Anterior cingulate cortex (tissue), 58 donors: ENCODE measurements at regions not wholly inside any gene's neighbourhood (a gene's known extent, or its start where the extent isn't known, plus 50 kb on each side); places are given as distances from the start of the nearest gene placed in this dataset.
"Not testable (repeated sequence)": the region's sequence is repeated elsewhere in the genome, so short reads cannot be mapped to it uniquely, and the experiment has no call there.

Experiments used
- DNase-seq, 58 donors: peaks; one replicate each; lab custom pipeline; 2025; lab: John Stamatoyannopoulos, UW

DNA sequence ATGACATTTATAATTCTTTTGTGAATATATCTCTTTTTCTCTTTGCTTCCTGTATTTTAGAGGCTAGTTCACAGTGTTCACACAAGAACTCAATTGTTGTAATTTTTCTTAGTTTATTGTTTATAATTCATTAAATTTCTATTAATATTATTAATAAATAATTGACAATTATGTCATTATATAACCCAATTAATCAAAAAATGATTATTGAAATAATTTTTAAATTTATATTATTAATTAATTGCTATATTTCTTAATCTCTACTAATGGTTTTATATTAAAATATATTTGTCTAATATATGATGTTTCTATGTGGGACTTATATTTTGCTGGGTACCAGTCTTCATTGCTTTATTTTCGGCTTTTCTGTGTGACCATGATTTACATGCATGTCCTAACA is 618.4 kb downstream of the CDH9 start:
- DNase-seq = no peak

DNA sequence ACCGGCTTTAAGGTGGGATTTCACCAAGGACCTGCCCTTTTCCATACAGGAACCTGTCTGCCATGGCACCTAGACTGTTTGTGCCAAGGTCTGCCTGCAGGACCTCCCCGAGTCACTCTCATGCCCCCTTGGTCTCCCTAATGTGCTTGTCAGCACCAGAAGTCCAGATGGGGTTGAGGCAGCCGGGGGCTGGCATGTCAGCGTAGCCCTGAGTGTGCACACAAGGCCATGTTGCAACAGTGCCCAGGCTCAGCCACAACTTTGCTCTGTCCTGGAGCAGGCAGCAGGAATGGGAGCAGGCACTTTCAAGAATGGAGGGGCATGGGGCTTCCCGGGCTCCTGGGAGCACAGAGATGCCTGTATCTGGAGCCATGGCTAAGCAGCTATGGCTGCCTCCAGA is 621.5 kb downstream of the CDH9 start:
- no peak for DNase-seq

DNA sequence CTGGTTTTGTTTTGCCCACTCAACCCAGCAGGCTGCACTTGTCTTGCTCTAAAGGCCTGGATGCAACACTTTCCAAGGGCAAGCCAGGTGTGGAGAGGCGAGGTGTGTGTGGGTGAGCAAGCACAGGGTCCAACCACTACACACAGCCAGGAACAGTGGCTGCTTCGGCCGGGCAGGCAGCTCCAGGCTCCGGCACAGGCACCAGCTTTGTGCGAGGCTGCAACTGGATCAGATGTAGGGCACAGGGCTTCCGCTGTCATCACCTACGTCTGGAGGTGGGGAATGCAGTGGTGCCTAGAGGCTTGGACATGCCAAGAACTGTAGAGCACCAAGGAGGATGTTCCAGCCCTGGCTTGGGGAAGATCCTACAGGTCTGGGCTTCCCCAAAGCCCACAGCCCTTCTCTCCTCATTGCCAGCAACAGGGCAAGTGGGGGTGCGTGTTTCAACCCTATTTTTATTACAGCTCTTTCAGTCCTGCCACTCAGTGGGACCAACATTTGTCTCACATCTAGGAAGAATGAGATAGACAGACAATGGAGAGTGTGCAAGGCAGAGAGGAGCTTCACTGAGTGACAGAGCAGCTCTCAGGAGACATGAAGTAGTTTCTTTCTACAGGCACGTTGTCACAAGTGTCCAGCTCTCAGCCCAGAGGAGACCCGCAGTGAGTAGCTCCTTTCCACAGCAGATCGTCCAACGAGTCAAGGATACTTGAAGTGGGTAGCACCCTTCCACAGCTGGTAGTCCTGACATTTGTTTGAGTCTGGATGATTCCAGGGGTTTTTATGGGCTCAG is 622.2 kb downstream of the CDH9 start:
- no peak for DNase-seq

DNA sequence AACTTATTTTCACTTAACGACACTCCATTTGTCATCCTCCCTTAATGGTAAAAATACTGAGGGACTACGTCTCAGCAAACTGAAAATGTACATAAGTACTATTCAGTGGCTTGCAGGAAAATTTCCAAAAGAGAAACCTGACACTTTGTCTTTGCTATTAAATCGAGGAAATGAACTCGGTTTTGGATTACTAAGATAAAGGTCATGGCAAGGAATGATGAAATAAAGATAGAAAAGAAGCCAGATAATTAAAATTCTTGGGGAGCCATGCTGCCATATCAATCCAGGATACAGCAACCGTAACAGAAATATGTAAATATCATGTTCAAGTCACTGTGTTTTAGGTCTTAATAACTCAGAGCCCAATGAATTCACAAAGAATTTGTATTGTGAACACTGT is 647.8 kb downstream of the CDH9 start:
- DNase-seq = no peak

DNA sequence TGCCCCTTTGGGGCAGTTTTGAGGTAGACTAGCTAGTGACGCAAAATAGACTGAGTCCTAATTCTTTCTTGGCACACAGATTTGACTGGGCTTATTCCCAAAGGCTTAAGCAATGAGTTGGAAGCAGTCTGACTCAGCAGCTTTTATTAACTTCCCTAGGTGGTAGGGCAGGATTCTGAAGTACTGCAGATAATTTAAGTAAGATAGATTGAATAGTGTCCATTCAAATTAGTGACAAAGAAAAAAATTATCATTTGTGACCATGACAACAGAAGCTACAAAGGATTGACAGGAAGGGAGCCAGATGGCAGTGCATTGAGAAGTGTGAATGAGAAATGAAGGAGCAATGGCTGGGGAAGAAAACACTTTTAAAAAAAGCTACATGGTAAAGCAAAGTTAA is 649.4 kb downstream of the CDH9 start:
- DNase-seq = peak in 8 of 58 donors; percentile 13 to 67 (median 36)

DNA sequence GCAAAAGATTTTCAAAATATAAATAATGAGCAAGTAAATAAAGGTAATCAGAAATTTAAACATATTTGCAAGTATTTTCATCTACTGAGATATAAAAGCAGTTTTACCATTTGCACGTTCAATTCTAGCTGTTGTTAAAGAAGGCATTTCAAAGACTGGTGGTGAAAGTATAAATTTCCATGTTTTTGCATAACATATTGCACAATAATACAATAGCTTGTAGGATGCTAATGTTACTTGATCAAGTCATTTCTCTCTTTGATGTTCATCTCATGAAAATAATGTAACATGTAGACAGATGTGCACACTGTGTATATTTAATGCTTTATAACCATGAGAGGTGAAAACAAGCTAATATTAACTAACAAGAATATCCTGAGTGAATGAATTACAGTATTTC is 651.9 kb downstream of the CDH9 start:
- no peak for DNase-seq

- not testable (repeated sequence) for DNase-seq
Observed at GRCh38 chr5:26364624-26365023, 673.8 kb downstream of the CDH9 start.

DNA sequence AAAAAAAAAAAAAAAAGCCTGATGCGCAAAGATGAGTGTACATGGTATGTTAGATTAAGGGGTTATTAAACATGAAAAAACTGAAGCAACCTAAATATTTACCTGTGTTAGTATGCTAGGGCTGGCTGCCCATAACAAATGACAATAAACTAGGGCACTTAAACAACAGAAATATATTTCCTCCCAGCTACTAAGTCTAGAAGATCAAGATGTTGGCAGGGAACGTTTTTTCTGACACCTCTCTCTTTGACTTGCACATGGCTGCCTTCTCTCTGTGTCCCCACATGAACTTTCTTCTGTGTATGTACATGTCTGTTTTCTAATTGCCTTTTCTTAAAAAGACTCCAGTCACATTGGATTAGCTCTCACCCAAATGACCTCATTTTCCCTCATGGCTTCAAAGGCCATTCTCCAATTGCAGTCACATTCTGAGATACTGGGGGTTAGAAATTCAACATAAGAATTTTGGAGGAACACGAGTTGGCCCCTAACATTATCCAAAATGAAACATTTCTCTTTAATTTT is 694.5 kb downstream of the CDH9 start:
- no peak for DNase-seq

- DNase-seq = no peak
Observed at GRCh38 chr5:26339576-26339975, 698.8 kb downstream of the CDH9 start.

DNA sequence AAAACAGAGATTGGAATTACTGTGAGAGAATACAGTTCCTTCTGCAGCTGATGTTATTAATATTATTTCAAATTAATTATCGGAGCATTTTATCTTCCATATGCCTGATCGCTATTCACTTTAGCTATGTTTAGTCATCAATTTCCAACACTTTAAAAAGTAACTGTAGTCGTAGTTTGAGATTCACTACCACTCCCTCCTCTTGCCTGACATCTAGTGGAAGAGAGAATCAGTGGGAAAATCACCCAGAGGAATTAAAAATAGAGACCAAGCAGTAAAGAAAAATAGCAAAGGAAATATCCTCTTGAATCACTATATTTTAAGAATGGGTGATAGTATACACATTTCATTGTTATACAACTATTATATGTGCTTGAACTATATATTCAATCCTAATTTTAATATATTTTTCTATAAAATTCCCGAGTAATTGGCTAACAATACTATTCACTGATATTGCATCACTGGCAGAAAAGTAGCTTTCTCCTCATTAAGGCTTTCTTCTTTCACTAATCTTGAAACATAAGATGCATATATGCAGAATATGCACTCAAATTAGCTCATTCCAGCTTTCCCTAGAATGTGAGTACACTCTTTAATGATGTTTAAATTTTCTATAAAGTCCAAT is 708.7 kb downstream of the CDH9 start:
- peak in 1 of 58 donors; percentile 41 for DNase-seq

- DNase-seq = no peak
Observed at GRCh38 chr5:26326153-26326759, 712.1 kb downstream of the CDH9 start.

GRCh38 chr5:26325432-26325831 is 713.0 kb downstream of the CDH9 start:
- DNase-seq = not testable (repeated sequence)

DNA sequence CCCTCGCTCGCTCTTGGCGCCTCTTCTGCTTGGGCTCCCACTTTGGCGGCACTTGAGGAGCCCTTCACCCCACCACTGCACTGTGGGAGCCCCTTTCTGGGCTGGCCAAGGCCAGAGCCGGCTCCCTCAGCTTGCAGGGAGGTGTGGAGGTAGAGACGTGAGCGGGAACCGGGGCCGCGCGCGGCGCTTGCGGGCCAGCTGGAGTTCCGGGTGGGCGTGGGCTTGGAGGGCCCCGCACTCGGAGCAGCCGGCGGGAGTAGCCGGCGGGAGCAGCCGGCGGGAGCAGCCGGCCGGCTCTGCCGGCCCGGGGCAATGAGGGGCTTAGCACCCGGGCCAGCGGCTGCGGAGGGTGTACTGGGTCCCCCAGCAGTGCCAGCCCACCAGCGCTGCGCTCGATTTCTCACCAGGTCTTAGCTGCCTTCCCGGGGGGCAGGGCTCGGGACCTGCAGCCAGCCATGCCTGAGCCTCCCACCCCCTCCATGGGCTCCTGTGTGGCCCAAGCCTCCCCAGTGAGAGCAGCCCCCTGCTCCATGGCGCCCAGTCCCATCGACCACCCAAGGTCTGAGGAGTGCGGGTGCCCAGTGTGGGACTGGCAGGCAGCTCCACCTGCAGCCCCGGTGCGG is 714.0 kb downstream of the CDH9 start:
- not testable (repeated sequence) for DNase-seq

GRCh38 chr5:26323794-26324193 is 714.6 kb downstream of the CDH9 start:
- DNase-seq = no peak

GRCh38 chr5:26321278-26321677 is 717.1 kb downstream of the CDH9 start:
- no peak for DNase-seq

- DNase-seq = no peak
Observed at GRCh38 chr5:26310415-26310814, 728.0 kb downstream of the CDH9 start.

DNA sequence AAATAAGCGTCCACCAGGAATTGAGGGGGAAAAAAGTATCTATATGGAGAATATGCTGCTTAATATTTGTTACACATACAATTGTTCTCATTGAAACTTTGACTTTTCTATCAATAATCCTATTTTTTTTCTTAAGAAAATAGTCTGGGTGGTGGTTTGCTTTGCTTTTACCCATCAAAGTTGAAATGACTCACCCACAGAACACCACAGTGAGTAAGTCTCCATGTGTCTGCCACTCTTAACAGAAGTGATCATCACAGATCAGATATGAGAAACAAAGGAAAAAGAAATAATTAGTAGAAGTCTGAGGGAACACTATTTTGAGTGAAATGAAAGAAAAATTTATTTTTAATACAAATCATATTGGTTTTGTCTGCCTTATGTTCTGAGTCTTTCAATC is 742.8 kb downstream of the CDH9 start:
- DNase-seq = no peak

DNA sequence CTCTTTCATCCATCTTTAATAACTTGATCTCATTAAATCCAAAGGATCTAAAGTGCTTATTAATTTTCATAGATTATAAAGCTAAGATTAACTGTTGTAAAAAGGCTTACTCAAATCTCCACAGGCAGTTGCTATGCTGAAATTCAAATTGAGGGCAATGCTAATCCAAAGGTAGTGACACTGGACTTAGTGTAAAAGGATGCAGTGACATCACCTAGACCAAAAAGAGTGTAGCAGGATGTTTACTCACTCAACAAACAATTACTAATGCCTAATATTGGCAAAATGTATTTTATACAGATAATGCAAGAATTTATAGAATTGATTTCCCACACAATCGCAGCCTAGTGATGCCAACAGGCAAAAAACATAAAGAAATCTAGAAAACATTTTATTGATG is 756.2 kb downstream of the CDH9 start:
- no peak for DNase-seq

DNA sequence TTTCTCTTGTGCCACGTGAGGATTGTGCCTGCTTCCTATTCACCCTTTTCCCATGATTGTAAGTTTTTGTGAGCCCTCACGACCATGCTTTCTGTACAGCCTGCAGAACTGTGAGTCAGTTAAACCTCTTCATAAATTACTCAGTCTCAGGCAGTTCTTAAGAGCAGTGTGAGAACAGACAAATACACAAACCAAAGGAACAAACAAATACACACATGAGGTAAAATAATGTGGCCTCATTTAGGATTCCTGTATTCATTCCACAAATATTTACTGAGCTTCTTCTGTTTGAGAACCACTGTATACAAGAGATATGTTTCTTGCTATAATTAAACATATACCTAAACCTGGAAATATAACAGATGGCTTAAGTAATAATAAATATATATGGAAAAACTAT is 760.3 kb downstream of the CDH9 start:
- DNase-seq = no peak

- peak in 2 of 58 donors; percentile 12 to 29 for DNase-seq
Observed at GRCh38 chr5:26259081-26259480, 779.3 kb downstream of the CDH9 start.

- DNase-seq = no peak
Observed at GRCh38 chr5:26245321-26245720, 793.1 kb downstream of the CDH9 start.
